ENCODE measurements at regions not wholly inside any gene's neighbourhood (a gene's known extent, or its start where the extent isn't known, plus 50 kb on each side); places are given as distances from the start of the nearest gene placed in this dataset.

GRCh38 chr2:8502316-8502715 is 179.5 kb upstream of the ID2 start:
- TF ChIP-seq CREB1 (IDR thresholded peaks at IDR 0.05; ENCODE audit: low read depth) = no peak
- no peak for TF ChIP-seq YY1 (IDR thresholded peaks at IDR 0.05; ENCODE audit: low read depth)
- no peak for TF ChIP-seq ZBTB7A (IDR thresholded peaks at IDR 0.05; ENCODE audit: low read depth)
- TF ChIP-seq TAF1 (IDR thresholded peaks at IDR 0.05; ENCODE audit: low read depth) = no peak
- no peak for TF ChIP-seq EGR1 (IDR thresholded peaks at IDR 0.05)
- TF ChIP-seq, protein P1, sequence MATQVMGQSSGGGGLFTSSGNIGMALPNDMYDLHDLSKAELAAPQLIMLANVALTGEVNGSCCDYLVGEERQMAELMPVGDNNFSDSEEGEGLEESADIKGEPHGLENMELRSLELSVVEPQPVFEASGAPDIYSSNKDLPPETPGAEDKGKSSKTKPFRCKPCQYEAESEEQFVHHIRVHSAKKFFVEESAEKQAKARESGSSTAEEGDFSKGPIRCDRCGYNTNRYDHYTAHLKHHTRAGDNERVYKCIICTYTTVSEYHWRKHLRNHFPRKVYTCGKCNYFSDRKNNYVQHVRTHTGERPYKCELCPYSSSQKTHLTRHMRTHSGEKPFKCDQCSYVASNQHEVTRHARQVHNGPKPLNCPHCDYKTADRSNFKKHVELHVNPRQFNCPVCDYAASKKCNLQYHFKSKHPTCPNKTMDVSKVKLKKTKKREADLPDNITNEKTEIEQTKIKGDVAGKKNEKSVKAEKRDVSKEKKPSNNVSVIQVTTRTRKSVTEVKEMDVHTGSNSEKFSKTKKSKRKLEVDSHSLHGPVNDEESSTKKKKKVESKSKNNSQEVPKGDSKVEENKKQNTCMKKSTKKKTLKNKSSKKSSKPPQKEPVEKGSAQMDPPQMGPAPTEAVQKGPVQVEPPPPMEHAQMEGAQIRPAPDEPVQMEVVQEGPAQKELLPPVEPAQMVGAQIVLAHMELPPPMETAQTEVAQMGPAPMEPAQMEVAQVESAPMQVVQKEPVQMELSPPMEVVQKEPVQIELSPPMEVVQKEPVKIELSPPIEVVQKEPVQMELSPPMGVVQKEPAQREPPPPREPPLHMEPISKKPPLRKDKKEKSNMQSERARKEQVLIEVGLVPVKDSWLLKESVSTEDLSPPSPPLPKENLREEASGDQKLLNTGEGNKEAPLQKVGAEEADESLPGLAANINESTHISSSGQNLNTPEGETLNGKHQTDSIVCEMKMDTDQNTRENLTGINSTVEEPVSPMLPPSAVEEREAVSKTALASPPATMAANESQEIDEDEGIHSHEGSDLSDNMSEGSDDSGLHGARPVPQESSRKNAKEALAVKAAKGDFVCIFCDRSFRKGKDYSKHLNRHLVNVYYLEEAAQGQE (IDR thresholded peaks at IDR 0.05; ENCODE audit: low read depth) = no peak
- TF ChIP-seq TCF12 (IDR thresholded peaks at IDR 0.05; ENCODE audit: low read depth) = no peak
- TF ChIP-seq EP300 (IDR thresholded peaks at IDR 0.05; ENCODE audit: borderline replicate concordance) = no peak
- TF ChIP-seq RAD21 (IDR thresholded peaks at IDR 0.05; ENCODE audit: low read depth) = no peak
- TF ChIP-seq, protein P2, sequence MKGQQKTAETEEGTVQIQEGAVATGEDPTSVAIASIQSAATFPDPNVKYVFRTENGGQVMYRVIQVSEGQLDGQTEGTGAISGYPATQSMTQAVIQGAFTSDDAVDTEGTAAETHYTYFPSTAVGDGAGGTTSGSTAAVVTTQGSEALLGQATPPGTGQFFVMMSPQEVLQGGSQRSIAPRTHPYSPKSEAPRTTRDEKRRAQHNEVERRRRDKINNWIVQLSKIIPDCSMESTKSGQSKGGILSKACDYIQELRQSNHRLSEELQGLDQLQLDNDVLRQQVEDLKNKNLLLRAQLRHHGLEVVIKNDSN (IDR thresholded peaks at IDR 0.05) = no peak
- TF ChIP-seq CEBPB (IDR thresholded peaks at IDR 0.05) = no peak
- no peak for TF ChIP-seq MAX (IDR thresholded peaks at IDR 0.05)
- no peak for TF ChIP-seq TEAD4 (IDR thresholded peaks at IDR 0.05)
- TF ChIP-seq NFIC (IDR thresholded peaks at IDR 0.05) = no peak
- no peak for TF ChIP-seq FOXM1 (IDR thresholded peaks at IDR 0.05; ENCODE audit: borderline replicate concordance, low read depth)

DNA sequence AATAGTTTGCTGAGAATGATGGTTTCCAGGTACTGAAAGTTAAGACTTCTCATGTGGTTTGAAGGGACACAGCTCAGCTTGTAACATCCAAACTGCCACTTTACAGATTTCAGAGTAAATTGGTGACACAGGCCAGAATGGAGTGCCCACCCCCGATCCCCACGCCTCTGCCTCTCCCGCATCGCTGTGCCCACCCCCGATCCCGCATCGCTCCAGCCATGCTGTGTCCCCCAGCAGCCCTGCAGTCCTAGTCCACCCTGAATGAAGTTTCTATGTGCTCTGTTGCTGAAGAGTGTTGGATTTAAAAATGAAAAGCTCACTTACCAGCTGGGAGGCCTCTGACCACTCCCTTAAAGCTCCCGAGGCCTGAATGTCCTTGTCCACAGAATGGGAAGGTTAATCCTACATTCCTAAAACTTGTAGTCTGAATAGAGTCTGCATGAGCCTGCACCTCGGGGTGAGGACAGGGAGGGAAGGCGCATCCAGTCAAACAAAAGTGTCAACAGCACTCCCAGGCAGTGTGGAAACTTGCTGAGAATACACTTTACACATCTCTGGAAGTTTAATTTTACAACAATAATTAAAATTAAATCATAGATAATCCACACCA is 176.4 kb upstream of the ID2 start:
- TF ChIP-seq RAD21 (IDR thresholded peaks at IDR 0.05; ENCODE audit: low read depth) = no peak
- TF ChIP-seq ZBTB7A (IDR thresholded peaks at IDR 0.05; ENCODE audit: low read depth) = no peak
- TF ChIP-seq, protein P2 (IDR thresholded peaks at IDR 0.05) = no peak
- TF ChIP-seq FOXM1 (IDR thresholded peaks at IDR 0.05; ENCODE audit: borderline replicate concordance, low read depth) = no peak
- TF ChIP-seq MAX (IDR thresholded peaks at IDR 0.05) = no peak
- no peak for TF ChIP-seq TAF1 (IDR thresholded peaks at IDR 0.05; ENCODE audit: low read depth)
- no peak for TF ChIP-seq CREB1 (IDR thresholded peaks at IDR 0.05; ENCODE audit: low read depth)
- TF ChIP-seq, protein P1 (IDR thresholded peaks at IDR 0.05; ENCODE audit: low read depth) = no peak
- TF ChIP-seq EGR1 (IDR thresholded peaks at IDR 0.05) = no peak

- TF ChIP-seq TCF12 (IDR thresholded peaks at IDR 0.05; ENCODE audit: low read depth) (no peak), RAD21 (IDR thresholded peaks at IDR 0.05; ENCODE audit: low read depth) (no peak), TEAD4 (IDR thresholded peaks at IDR 0.05) (no peak)
- TF ChIP-seq, protein P2 (IDR thresholded peaks at IDR 0.05) = no peak
These were observed 175.1 kb upstream of the ID2 start for GRCh38 chr2:8506746-8507145.

DNA sequence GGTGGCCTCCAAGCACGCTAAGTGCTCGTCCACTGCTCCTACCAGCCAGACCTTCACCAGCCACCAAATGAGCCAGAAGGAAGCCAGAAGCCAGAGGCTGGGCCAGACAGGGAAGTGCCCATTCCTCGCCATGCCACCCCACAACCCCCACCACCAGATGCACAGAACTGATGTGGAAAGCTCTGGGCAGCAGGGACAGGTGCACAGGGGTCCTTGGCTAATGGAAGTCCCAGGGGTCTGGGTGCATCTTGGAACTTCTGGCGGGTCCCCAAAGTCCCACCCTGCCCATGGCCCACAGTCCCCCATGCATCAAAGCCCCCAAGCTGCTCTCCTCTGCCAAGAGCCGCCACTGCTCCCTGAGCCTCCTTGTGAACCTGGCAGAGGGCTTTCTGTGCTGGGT is 173.1 kb upstream of the ID2 start:
- TF ChIP-seq TAF1 (IDR thresholded peaks at IDR 0.05; ENCODE audit: low read depth) = no peak
- TF ChIP-seq EP300 (IDR thresholded peaks at IDR 0.05; ENCODE audit: borderline replicate concordance) = no peak
- TF ChIP-seq CREB1 (IDR thresholded peaks at IDR 0.05; ENCODE audit: low read depth) = no peak
- no peak for TF ChIP-seq YY1 (IDR thresholded peaks at IDR 0.05; ENCODE audit: low read depth)
- TF ChIP-seq, protein P1 (IDR thresholded peaks at IDR 0.05; ENCODE audit: low read depth) = no peak
- TF ChIP-seq TCF12 (IDR thresholded peaks at IDR 0.05; ENCODE audit: low read depth) = no peak
- TF ChIP-seq TEAD4 (IDR thresholded peaks at IDR 0.05) = no peak
- TF ChIP-seq ZBTB7A (IDR thresholded peaks at IDR 0.05; ENCODE audit: low read depth) = no peak
- no peak for TF ChIP-seq CEBPB (IDR thresholded peaks at IDR 0.05)
- no peak for TF ChIP-seq NFIC (IDR thresholded peaks at IDR 0.05)
- TF ChIP-seq, protein P2 (IDR thresholded peaks at IDR 0.05) = no peak
- TF ChIP-seq RAD21 (IDR thresholded peaks at IDR 0.05; ENCODE audit: low read depth) = no peak
- TF ChIP-seq MAX (IDR thresholded peaks at IDR 0.05) = no peak
- no peak for TF ChIP-seq EGR1 (IDR thresholded peaks at IDR 0.05)
- no peak for TF ChIP-seq FOXM1 (IDR thresholded peaks at IDR 0.05; ENCODE audit: borderline replicate concordance, low read depth)
